ENCODE measurements at regions not wholly inside any gene's neighbourhood (a gene's known extent, or its start where the extent isn't known, plus 50 kb on each side); places are given as distances from the start of the nearest gene placed in this dataset.

- no peak for TF ChIP-seq TAF1 (IDR thresholded peaks at IDR 0.05; ENCODE audit: borderline replicate concordance, insufficient read depth, low read length)
- TF ChIP-seq POLR2AphosphoS5 (IDR thresholded peaks at IDR 0.05; ENCODE audit: low read depth, low read length): no peak
- TF ChIP-seq REST (IDR thresholded peaks at IDR 0.05; ENCODE audit: insufficient read depth in 1 of 2, low read depth in 2 of 2, low read length in 2 of 2): no peak
- no peak for TF ChIP-seq SIN3A (IDR thresholded peaks at IDR 0.05; ENCODE audit: borderline replicate concordance, insufficient read depth, low read length)
- no peak for TF ChIP-seq FOXP2 (optimal IDR thresholded peaks at IDR 0.05; ENCODE audit: borderline replicate concordance, extremely low read depth, extremely low read length, insufficient read depth)
These were observed 88.0 kb downstream of the OR13A1 start for GRCh38 chr10:45227456-45227855.
